Astrocyte (in vitro differentiated cells and primary cell): ENCODE measurements at regions not wholly inside any gene's neighbourhood (a gene's known extent, or its start where the extent isn't known, plus 50 kb on each side); places are given as distances from the start of the nearest gene placed in this dataset.

Experiments used
- DNase-seq: peaks from one replicate; pipeline ENCODE4 v3.0.0-alpha.2; 2010; ENCODE audit warnings: low read depth
- FAIRE-seq: peaks from 2 replicates; lab custom pipeline; 2011; peaks lifted over from hg19 to GRCh38; lab: Jason Lieb, UNC
- H2AFZ ChIP-seq: 2 replicates; pipeline ENCODE4 v1.6.0; 2012; ENCODE audit warnings: low read depth, low read length, inconsistent platforms
- H3K27ac ChIP-seq: 2 replicates; pipeline ENCODE4 v1.5.1; 2011; ENCODE audit warnings: low read depth, low read length, inconsistent platforms
- H3K27me3 ChIP-seq: 2 replicates; pipeline ENCODE4 v1.6.0; 2011; ENCODE audit warnings: low read length, inconsistent platforms; ENCODE audit not compliant: insufficient read depth
- H3K36me3 ChIP-seq: 2 replicates; pipeline ENCODE4 v1.5.1; 2011; ENCODE audit warnings: low read length, inconsistent platforms; ENCODE audit not compliant: insufficient read depth
- H3K4me1 ChIP-seq: 2 replicates; pipeline ENCODE4 v1.5.1; 2011; ENCODE audit warnings: low read length, inconsistent platforms; ENCODE audit not compliant: insufficient read depth
- H3K4me2 ChIP-seq: 2 replicates; pipeline ENCODE4 v1.6.0; 2012; ENCODE audit warnings: low read length, inconsistent platforms
- H3K4me3 ChIP-seq: 2 replicates; pipeline ENCODE4 v1.5.1; 2011; ENCODE audit warnings: low read depth, mild to moderate bottlenecking, low read length, inconsistent platforms; ENCODE audit not compliant: insufficient read depth
- H3K79me2 ChIP-seq: 2 replicates; pipeline ENCODE4 v1.6.0; 2012; ENCODE audit warnings: mild to moderate bottlenecking, low read length, inconsistent platforms; ENCODE audit not compliant: insufficient read depth
- H3K9ac ChIP-seq: 2 replicates; pipeline ENCODE4 v1.6.0; 2012; ENCODE audit warnings: mild to moderate bottlenecking, low read length, inconsistent platforms
- H3K9me3 ChIP-seq: 2 replicates; pipeline ENCODE4 v1.5.1; 2012; ENCODE audit warnings: low read depth, mild to moderate bottlenecking, low read length, inconsistent platforms; ENCODE audit not compliant: insufficient read depth
- H4K20me1 ChIP-seq: 2 replicates; pipeline ENCODE4 v1.6.0; 2012; ENCODE audit warnings: low read length, inconsistent platforms; ENCODE audit not compliant: insufficient read depth
- H3K27ac Mint-ChIP-seq: one replicate; pipeline ENCODE4 v1.8.0; 2021; ENCODE audit warnings: mild to moderate bottlenecking, mixed read lengths; ENCODE audit not compliant: unreplicated experiment
- H3K27me3 Mint-ChIP-seq: one replicate; pipeline ENCODE4 v1.8.0; 2021; ENCODE audit warnings: low read depth, mixed read lengths; ENCODE audit not compliant: unreplicated experiment
- H3K36me3 Mint-ChIP-seq: one replicate; pipeline ENCODE4 v1.8.0; 2021; ENCODE audit warnings: low read depth, mixed read lengths; ENCODE audit not compliant: unreplicated experiment
- H3K4me1 Mint-ChIP-seq: one replicate; pipeline ENCODE4 v1.8.0; 2021; ENCODE audit warnings: low read depth, mixed read lengths; ENCODE audit not compliant: unreplicated experiment
- H3K4me3 Mint-ChIP-seq: one replicate; pipeline ENCODE4 v1.8.0; 2021; ENCODE audit warnings: mild to moderate bottlenecking, moderate library complexity, mixed read lengths; ENCODE audit not compliant: unreplicated experiment
- H3K9me3 Mint-ChIP-seq: one replicate; pipeline ENCODE4 v1.8.0; 2021; ENCODE audit warnings: mild to moderate bottlenecking, mixed read lengths; ENCODE audit not compliant: unreplicated experiment
- EZH2 ChIP-seq: IDR thresholded peaks from 2 replicates; pipeline ENCODE4 v1.6.1; 2012; ENCODE audit warnings: mild to moderate bottlenecking, low read length, inconsistent platforms; ENCODE audit not compliant: insufficient read depth
- TF ChIP-seq, protein P1 (sequence below): IDR thresholded peaks from 2 replicates; pipeline ENCODE4 v1.5.1; 2011; ENCODE audit warnings: low read depth, mild to moderate bottlenecking, inconsistent platforms, low read length, moderate library complexity; ENCODE audit not compliant: insufficient read depth

GRCh38 chr2:14297906-14298305, 334.6 kb upstream of the LRATD1 start:
- no peaks in the 10 kb centered on the region for H3K36me3 ChIP-seq
- no peaks in the 10 kb centered on the region for H3K79me2 ChIP-seq
- Mint-ChIP-seq H3K27me3 (peaks cover 9% of the 10 kb centered on the region), H3K36me3 (no peaks in the 10 kb centered on the region), H3K4me3 (no peak overlapping the region), H3K27ac (peak overlapping the region; percentile 70), H3K4me1 (peaks cover 34% of the 10 kb centered on the region), H3K9me3 (peaks cover 6% of the 10 kb centered on the region)
- H3K4me3 ChIP-seq: no peak overlapping the region
- DNase-seq (no peak), FAIRE-seq (no peak)
- no peak for TF ChIP-seq EZH2
- TF ChIP-seq, protein P1, sequence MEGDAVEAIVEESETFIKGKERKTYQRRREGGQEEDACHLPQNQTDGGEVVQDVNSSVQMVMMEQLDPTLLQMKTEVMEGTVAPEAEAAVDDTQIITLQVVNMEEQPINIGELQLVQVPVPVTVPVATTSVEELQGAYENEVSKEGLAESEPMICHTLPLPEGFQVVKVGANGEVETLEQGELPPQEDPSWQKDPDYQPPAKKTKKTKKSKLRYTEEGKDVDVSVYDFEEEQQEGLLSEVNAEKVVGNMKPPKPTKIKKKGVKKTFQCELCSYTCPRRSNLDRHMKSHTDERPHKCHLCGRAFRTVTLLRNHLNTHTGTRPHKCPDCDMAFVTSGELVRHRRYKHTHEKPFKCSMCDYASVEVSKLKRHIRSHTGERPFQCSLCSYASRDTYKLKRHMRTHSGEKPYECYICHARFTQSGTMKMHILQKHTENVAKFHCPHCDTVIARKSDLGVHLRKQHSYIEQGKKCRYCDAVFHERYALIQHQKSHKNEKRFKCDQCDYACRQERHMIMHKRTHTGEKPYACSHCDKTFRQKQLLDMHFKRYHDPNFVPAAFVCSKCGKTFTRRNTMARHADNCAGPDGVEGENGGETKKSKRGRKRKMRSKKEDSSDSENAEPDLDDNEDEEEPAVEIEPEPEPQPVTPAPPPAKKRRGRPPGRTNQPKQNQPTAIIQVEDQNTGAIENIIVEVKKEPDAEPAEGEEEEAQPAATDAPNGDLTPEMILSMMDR: no peak
- no peak overlapping the region for H2AFZ ChIP-seq
- H3K9me3 ChIP-seq: no peaks in the 10 kb centered on the region
- H3K4me1 ChIP-seq: no peaks in the 10 kb centered on the region
- H4K20me1 ChIP-seq: no peaks in the 10 kb centered on the region
- no peak overlapping the region for H3K27ac ChIP-seq
- H3K9ac ChIP-seq: no peak overlapping the region
- no peak overlapping the region for H3K4me2 ChIP-seq
- H3K27me3 ChIP-seq: no peaks in the 10 kb centered on the region

GRCh38 chr2:14301331-14301730, 331.2 kb upstream of the LRATD1 start:
- TF ChIP-seq, protein P1: no peak
- TF ChIP-seq EZH2: no peak
- no peak for FAIRE-seq
- no peaks in the 10 kb centered on the region for H3K36me3 Mint-ChIP-seq

GRCh38 chr2:14303366-14304115, 329.0 kb upstream of the LRATD1 start:
- Mint-ChIP-seq H3K4me1 (peaks cover 20% of the 10 kb centered on the region), H3K9me3 (peaks cover 3% of the 10 kb centered on the region), H3K27ac (no peak overlapping the region), H3K27me3 (peaks cover 5% of the 10 kb centered on the region), H3K4me3 (no peak overlapping the region), H3K36me3 (no peaks in the 10 kb centered on the region)
- H4K20me1 ChIP-seq: no peaks in the 10 kb centered on the region
- H3K9ac ChIP-seq: no peak overlapping the region
- H3K4me3 ChIP-seq: no peak overlapping the region
- H3K4me1 ChIP-seq: no peaks in the 10 kb centered on the region
- no peak for TF ChIP-seq EZH2
- no peaks in the 10 kb centered on the region for H3K27me3 ChIP-seq
- no peak overlapping the region for H3K4me2 ChIP-seq
- H2AFZ ChIP-seq: no peak overlapping the region
- H3K36me3 ChIP-seq: no peaks in the 10 kb centered on the region
- FAIRE-seq: no peak
- no peak for DNase-seq
- H3K27ac ChIP-seq: no peak overlapping the region
- H3K79me2 ChIP-seq: no peaks in the 10 kb centered on the region
- no peaks in the 10 kb centered on the region for H3K9me3 ChIP-seq

More at GRCh38 chr2:14301331-14301730, 331.2 kb upstream of the LRATD1 start:
- H3K4me1 ChIP-seq: no peaks in the 10 kb centered on the region
- H3K4me2 ChIP-seq: no peak overlapping the region
- H3K4me1 Mint-ChIP-seq: peaks cover 32% of the 10 kb centered on the region
- no peaks in the 10 kb centered on the region for H3K9me3 ChIP-seq
- peaks cover 5% of the 10 kb centered on the region for H3K27me3 Mint-ChIP-seq
- no peaks in the 10 kb centered on the region for H3K27me3 ChIP-seq
- no peak overlapping the region for H3K27ac Mint-ChIP-seq
- no peak overlapping the region for H3K4me3 ChIP-seq
- no peak overlapping the region for H3K4me3 Mint-ChIP-seq
- H3K9ac ChIP-seq: no peak overlapping the region
- no peak overlapping the region for H2AFZ ChIP-seq
- H3K36me3 ChIP-seq: no peaks in the 10 kb centered on the region
- H3K27ac ChIP-seq: no peak overlapping the region
- H4K20me1 ChIP-seq: no peaks in the 10 kb centered on the region
- no peak for DNase-seq
- peaks cover 4% of the 10 kb centered on the region for H3K9me3 Mint-ChIP-seq
- no peaks in the 10 kb centered on the region for H3K79me2 ChIP-seq
